ENCODE measurements at regions not wholly inside any gene's neighbourhood (a gene's known extent, or its start where the extent isn't known, plus 50 kb on each side); places are given as distances from the start of the nearest gene placed in this dataset.

DNA sequence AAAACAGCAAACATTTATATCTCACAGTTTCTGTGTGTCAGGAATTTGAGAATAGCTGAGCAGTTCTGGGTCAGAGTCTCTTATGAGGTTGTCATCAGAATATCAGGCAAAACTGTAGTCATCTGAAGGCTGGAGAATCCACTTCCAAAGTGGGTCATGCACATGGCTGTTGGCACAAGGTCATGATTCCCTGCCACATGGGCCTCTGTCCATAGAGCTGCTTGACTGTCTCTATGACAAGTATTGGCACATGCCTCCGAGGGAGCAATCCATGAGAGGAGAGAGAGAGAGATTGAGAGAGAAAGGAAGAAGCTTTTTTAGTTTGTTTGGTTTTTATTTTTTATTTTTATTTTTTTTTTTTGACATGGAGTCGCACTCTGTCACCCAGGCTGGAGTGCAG lies 101.8 kb upstream of the DDX18 start:
- intact Hi-C loops (cut with DNase I; ENCODE audit: low total_unique reads), result no loop called here

DNA sequence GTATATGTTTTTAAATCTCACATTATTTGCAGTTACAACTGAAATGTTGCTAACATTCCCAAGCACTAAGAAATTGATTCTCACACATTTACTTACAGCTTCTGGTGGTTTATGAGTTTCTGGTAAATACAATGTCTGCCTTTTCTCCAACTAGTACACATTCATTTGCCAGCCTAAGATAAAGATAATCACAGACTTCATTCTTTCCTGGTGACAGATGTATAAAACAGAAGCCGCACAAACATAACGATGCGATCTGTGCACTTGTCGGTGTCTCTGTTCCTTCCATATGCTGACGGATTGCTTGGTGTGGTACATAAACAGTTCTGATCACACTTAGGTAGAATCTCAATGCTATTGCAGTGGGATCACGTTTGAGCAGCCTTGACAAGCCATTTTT lies 100.4 kb upstream of the DDX18 start:
- no peaks in the 10 kb centered on the region for H3K36me3 ChIP-seq
- H3K27me3 ChIP-seq, result no peaks in the 10 kb centered on the region
- no peak overlapping the region for H3K4me3 ChIP-seq
- TF ChIP-seq POLR2A (IDR thresholded peaks at IDR 0.05) (no peak), POLR2AphosphoS5 (IDR thresholded peaks at IDR 0.05) (no peak)
- TF ChIP-seq, protein P1, sequence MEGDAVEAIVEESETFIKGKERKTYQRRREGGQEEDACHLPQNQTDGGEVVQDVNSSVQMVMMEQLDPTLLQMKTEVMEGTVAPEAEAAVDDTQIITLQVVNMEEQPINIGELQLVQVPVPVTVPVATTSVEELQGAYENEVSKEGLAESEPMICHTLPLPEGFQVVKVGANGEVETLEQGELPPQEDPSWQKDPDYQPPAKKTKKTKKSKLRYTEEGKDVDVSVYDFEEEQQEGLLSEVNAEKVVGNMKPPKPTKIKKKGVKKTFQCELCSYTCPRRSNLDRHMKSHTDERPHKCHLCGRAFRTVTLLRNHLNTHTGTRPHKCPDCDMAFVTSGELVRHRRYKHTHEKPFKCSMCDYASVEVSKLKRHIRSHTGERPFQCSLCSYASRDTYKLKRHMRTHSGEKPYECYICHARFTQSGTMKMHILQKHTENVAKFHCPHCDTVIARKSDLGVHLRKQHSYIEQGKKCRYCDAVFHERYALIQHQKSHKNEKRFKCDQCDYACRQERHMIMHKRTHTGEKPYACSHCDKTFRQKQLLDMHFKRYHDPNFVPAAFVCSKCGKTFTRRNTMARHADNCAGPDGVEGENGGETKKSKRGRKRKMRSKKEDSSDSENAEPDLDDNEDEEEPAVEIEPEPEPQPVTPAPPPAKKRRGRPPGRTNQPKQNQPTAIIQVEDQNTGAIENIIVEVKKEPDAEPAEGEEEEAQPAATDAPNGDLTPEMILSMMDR (IDR thresholded peaks at IDR 0.05), result no peak
- H3K9me3 ChIP-seq, result no peaks in the 10 kb centered on the region
- H3K27ac ChIP-seq, result no peak overlapping the region
- no peak for DNase-seq (ENCODE audit: low spot score in 2 of 2)
- intact Hi-C loops (cut with DNase I; ENCODE audit: low total_unique reads), result no loop called here
- no peaks in the 10 kb centered on the region for H3K4me1 ChIP-seq

More for the DNA sequence above, 101.8 kb upstream of the DDX18 start:
- no peak overlapping the region for H3K27ac ChIP-seq
- TF ChIP-seq POLR2AphosphoS5 (IDR thresholded peaks at IDR 0.05) (no peak), POLR2A (IDR thresholded peaks at IDR 0.05) (no peak)
- TF ChIP-seq, protein P1 (IDR thresholded peaks at IDR 0.05), result no peak
- H3K4me3 ChIP-seq, result no peak overlapping the region
- no peaks in the 10 kb centered on the region for H3K27me3 ChIP-seq
- no peak for DNase-seq (ENCODE audit: low spot score in 2 of 2)
- no peaks in the 10 kb centered on the region for H3K36me3 ChIP-seq
- no peaks in the 10 kb centered on the region for H3K4me1 ChIP-seq
- no peaks in the 10 kb centered on the region for H3K9me3 ChIP-seq

DNA sequence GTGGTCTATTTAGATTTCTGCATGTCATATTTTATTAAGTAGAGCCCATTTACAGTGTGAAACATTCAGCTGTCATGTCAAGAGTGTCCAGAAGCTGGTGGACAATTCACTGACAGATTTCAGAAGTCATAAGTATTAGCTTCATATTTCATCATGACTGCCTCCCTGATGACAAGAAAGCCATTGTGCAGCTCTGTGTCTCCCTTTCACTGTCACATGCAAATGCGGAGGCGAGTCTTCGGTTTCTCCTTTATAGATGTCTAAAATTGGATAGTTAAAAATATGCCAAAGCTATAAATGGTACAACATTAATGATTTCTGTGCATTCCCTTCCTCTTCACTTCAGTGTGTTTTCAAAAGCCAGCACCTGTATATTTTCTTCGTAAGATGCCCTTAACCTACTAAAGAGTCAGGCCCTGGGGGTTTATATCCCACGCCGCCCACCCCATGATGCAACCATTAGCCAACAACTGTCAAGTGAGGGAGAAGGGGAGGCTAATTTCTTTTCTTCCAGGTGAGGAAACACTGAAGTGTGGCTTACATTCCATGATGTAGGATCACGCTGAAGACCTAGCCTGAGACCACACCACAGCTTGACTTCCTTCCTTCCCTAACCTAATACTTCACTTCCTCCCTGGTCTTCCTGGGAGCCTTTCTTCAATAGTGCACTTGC lies 99.6 kb upstream of the DDX18 start:
- H3K27me3 ChIP-seq, result no peaks in the 10 kb centered on the region
- intact Hi-C loops (cut with DNase I; ENCODE audit: low total_unique reads), result no loop called here
- no peaks in the 10 kb centered on the region for H3K9me3 ChIP-seq
- no peak for DNase-seq (ENCODE audit: low spot score in 2 of 2)
- H3K4me3 ChIP-seq, result no peak overlapping the region
- no peaks in the 10 kb centered on the region for H3K36me3 ChIP-seq
- H3K4me1 ChIP-seq, result no peaks in the 10 kb centered on the region
- TF ChIP-seq, protein P1 (IDR thresholded peaks at IDR 0.05), result no peak
- no peak for TF ChIP-seq POLR2AphosphoS5 (IDR thresholded peaks at IDR 0.05)
- no peak for TF ChIP-seq POLR2A (IDR thresholded peaks at IDR 0.05)
- no peak overlapping the region for H3K27ac ChIP-seq

DNA sequence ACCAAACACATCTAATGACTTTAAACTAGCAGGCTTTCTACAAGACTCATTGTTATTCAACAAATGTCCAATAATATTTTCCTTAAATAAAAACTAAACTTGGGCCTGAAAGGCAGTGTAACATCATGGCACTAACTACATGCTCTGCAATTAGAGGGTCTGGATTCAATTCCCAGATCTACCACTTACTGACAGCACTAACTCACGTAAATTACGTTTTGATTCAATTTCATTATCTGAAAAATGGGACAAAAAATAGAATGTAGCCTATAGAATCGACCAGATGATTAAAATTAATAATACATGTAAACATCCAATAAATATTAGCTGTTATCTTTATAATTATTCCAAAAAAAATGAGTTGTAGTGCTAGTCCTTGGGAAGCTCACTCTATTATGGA lies 98.0 kb upstream of the DDX18 start:
- Histone ChIP-seq H3K27ac (no peak overlapping the region), H3K9me3 (no peaks in the 10 kb centered on the region), H3K36me3 (no peaks in the 10 kb centered on the region), H3K4me1 (no peaks in the 10 kb centered on the region), H3K27me3 (no peaks in the 10 kb centered on the region), H3K4me3 (no peak overlapping the region)
- intact Hi-C loops (cut with DNase I; ENCODE audit: low total_unique reads), result no loop called here
- no peak for DNase-seq (ENCODE audit: low spot score in 2 of 2)
- TF ChIP-seq POLR2AphosphoS5 (IDR thresholded peaks at IDR 0.05) (no peak), POLR2A (IDR thresholded peaks at IDR 0.05) (no peak)
- TF ChIP-seq, protein P1 (IDR thresholded peaks at IDR 0.05), result no peak

DNA sequence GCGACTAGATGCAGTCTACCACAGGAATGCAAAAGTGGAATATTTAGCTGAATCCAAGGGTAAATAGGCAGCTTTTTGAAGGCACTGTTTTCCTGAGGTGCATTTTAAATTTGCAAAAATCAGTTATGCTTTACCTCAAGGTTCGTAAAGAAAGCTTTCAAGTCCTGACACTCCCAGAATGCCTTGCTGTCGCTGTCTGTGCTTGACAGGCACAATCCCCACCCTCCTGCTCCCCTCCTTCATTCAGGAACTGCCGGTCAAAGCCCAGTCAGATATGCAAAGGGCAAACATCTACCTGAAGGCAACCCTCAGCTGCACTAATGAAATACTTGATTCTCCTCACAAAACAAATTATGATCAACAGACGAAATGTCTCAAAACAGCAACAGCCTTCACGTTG lies 97.4 kb upstream of the DDX18 start:
- H3K9me3 ChIP-seq, result no peaks in the 10 kb centered on the region
- H3K27ac ChIP-seq, result no peak overlapping the region
- TF ChIP-seq, protein P1 (IDR thresholded peaks at IDR 0.05), result no peak
- TF ChIP-seq POLR2AphosphoS5 (IDR thresholded peaks at IDR 0.05) (no peak), POLR2A (IDR thresholded peaks at IDR 0.05) (no peak)
- no peaks in the 10 kb centered on the region for H3K27me3 ChIP-seq
- intact Hi-C loops (cut with DNase I; ENCODE audit: low total_unique reads), result no loop called here
- DNase-seq (ENCODE audit: low spot score in 2 of 2), result no peak
- H3K36me3 ChIP-seq, result no peaks in the 10 kb centered on the region
- H3K4me1 ChIP-seq, result no peaks in the 10 kb centered on the region
- H3K4me3 ChIP-seq, result no peak overlapping the region
